Fibroblast of lung (primary cell): ENCODE measurements at regions not wholly inside any gene's neighbourhood (a gene's known extent, or its start where the extent isn't known, plus 50 kb on each side); places are given as distances from the start of the nearest gene placed in this dataset.

ENCODE experiments used
- CTCF ChIP-seq, 2 donors: IDR thresholded peaks in 1 of 2; conservative IDR thresholded peaks in 1 of 2; 1 replicate in 1 of 2; 2 replicates in 1 of 2; pipeline ENCODE4 v1.5.1; 2011 to 2012; ENCODE audit warnings: low read length in 2 of 2, control low read depth in 1 of 2, inconsistent platforms in 1 of 2, low read depth in 1 of 2, mild to moderate bottlenecking in 1 of 2
- EZH2 ChIP-seq: IDR thresholded peaks from 2 replicates; pipeline ENCODE4 v1.5.1; 2012; ENCODE audit warnings: low read length, control low read depth, mild to moderate bottlenecking; ENCODE audit errors: missing control alignments

GRCh38 chr7:17598305-17598704 lies 299.9 kb downstream of the AHR start:
- TF ChIP-seq EZH2 (no peak), CTCF (conservative IDR thresholded peaks at IDR 0.05 in 1 of 2, IDR thresholded peaks at IDR 0.05 in 1 of 2; ENCODE audit: low read depth in 1 of 2, low read length in 2 of 2) (no peak)
